IMR-90 (cell line): ENCODE measurements at regions not wholly inside any gene's neighbourhood (a gene's known extent, or its start where the extent isn't known, plus 50 kb on each side); places are given as distances from the start of the nearest gene placed in this dataset.

Experiments
- ATAC-seq: fragments of 200-7000 bp; cut with Tn5 transposase; 2 replicates; pipeline ENCODE4 v1.9.1; 2020; ENCODE audit warnings: low read depth, mild to moderate bottlenecking, moderate library complexity
- BruUV-seq: library from RNA; stranded (reverse); fragments of 400-500 nt; replicated peaks from 2 replicates; lab custom pipeline; 2021; lab: Mats Ljungman, UMichigan
- CTCF ChIA-PET: fragments of 300-600 bp; formaldehyde crosslinking; extraction: SDS; loops from one replicate; lab custom pipeline; 2021; ENCODE audit warnings: antibody characterized with exemption; lab: Yijun Ruan, JAX
- POLR2A ChIA-PET: fragments of 300-600 bp; sonication (Branson Sonifier 250); formaldehyde crosslinking; loops from one replicate; lab custom pipeline; 2022; ENCODE audit warnings: antibody characterized with exemption; ENCODE audit not compliant: unreplicated experiment; lab: Charles Lee
- DNase-seq: peaks from one replicate; pipeline ENCODE4 v3.0.0; 2013
- H2AFZ ChIP-seq: replicated peaks from 2 replicates; pipeline ENCODE3; 2013; ENCODE audit warnings: low read length, mild to moderate bottlenecking; ENCODE audit not compliant: poor library complexity
- H2AK5ac ChIP-seq: 2 replicates; pipeline ENCODE4 v1.6.1; 2013; ENCODE audit warnings: low read depth, low read length, inconsistent platforms
- H2AK9ac ChIP-seq: replicated peaks from 2 replicates; pipeline ENCODE3; 2013; ENCODE audit warnings: mild to moderate bottlenecking, low read depth, low read length, moderate library complexity; ENCODE audit not compliant: poor library complexity
- H2BK120ac ChIP-seq: 2 replicates; pipeline ENCODE4 v1.6.1; 2013; ENCODE audit warnings: low read depth, low read length, inconsistent platforms
- H2BK15ac ChIP-seq: 3 replicates; pipeline ENCODE4 v1.6.1; 2013; ENCODE audit warnings: low read depth, low read length, inconsistent platforms
- H2BK20ac ChIP-seq: 2 replicates; pipeline ENCODE4 v1.6.1; 2013; ENCODE audit warnings: low read depth, mild to moderate bottlenecking, inconsistent platforms, low read length, moderate library complexity
- H2BK5ac ChIP-seq: 2 replicates; pipeline ENCODE4 v1.6.1; 2013; ENCODE audit warnings: mild to moderate bottlenecking, low read depth, low read length, inconsistent platforms; ENCODE audit not compliant: poor library complexity, severe bottlenecking
- H3K14ac ChIP-seq: replicated peaks from 2 replicates; pipeline ENCODE4 v1.6.1; 2013; ENCODE audit warnings: low read depth, low read length, inconsistent platforms
- H3K18ac ChIP-seq: 2 replicates; pipeline ENCODE4 v1.6.1; 2013; ENCODE audit warnings: low read depth, low read length, control low read depth
- H3K23ac ChIP-seq: 2 replicates; pipeline ENCODE4 v1.6.1; 2013; ENCODE audit warnings: low read depth, low read length, inconsistent platforms
- H3K27ac ChIP-seq: 2 replicates; pipeline ENCODE4 v1.5.1; 2013; ENCODE audit warnings: mild to moderate bottlenecking, control low read depth, low read length; ENCODE audit not compliant: insufficient read depth
- H3K27me3 ChIP-seq: 2 replicates; pipeline ENCODE4 v1.6.1; 2013; ENCODE audit warnings: low read length; ENCODE audit not compliant: control insufficient read depth, insufficient read depth
- H3K36me3 ChIP-seq: 2 replicates; pipeline ENCODE4 v1.6.1; 2013; ENCODE audit warnings: low read length, mixed read lengths; ENCODE audit not compliant: control insufficient read depth, insufficient read depth
- H3K4ac ChIP-seq: 2 replicates; pipeline ENCODE4 v1.6.1; 2013; ENCODE audit warnings: low read depth, low read length, inconsistent platforms
- H3K4me1 ChIP-seq: 2 replicates; pipeline ENCODE4 v1.6.1; 2013; ENCODE audit warnings: low read length, mixed read lengths; ENCODE audit not compliant: control insufficient read depth, insufficient read depth
- H3K4me2 ChIP-seq: 2 replicates; pipeline ENCODE4 v1.6.1; 2013; ENCODE audit warnings: low read depth, mild to moderate bottlenecking, control low read depth, low read length, moderate library complexity
- H3K4me3 ChIP-seq: 2 replicates; pipeline ENCODE4 v1.5.1; 2013; ENCODE audit warnings: low read depth, mild to moderate bottlenecking, control low read depth, low read length, moderate library complexity; ENCODE audit not compliant: insufficient read depth
- H3K56ac ChIP-seq: 2 replicates; pipeline ENCODE4 v1.6.1; 2013; ENCODE audit warnings: low read length, inconsistent platforms; ENCODE audit not compliant: insufficient read depth; ENCODE audit errors: extremely low read depth
- H3K79me1 ChIP-seq, 2 experiments: 2 replicates each; pipeline ENCODE4 v1.6.1; 2013; ENCODE audit warnings: low read length in 2 of 2, inconsistent platforms in 1 of 2, low read depth in 1 of 2
- H3K9ac ChIP-seq: 2 replicates; pipeline ENCODE4 v1.6.1; 2013; ENCODE audit warnings: low read depth, low read length, control low read depth
- H3K9me1 ChIP-seq: 2 replicates; pipeline ENCODE4 v1.6.1; 2013; ENCODE audit warnings: low read length, inconsistent platforms; ENCODE audit not compliant: insufficient read depth
- H3K9me3 ChIP-seq: 2 replicates; pipeline ENCODE4 v1.6.1; 2013; ENCODE audit warnings: low read length; ENCODE audit not compliant: control insufficient read depth, insufficient read depth
- H4K20me1 ChIP-seq: 2 replicates; pipeline ENCODE4 v1.6.1; 2013; ENCODE audit warnings: low read length, inconsistent platforms; ENCODE audit not compliant: insufficient read depth
- H4K5ac ChIP-seq: 2 replicates; pipeline ENCODE4 v1.6.1; 2013; ENCODE audit warnings: mild to moderate bottlenecking, low read depth, low read length, control low read depth
- H4K8ac ChIP-seq, 2 experiments: 2 replicates each; pipeline ENCODE4 v1.6.1; 2013; ENCODE audit warnings: low read depth in 2 of 2, low read length in 2 of 2, control low read depth in 1 of 2, inconsistent platforms in 1 of 2
- H4K91ac ChIP-seq: 2 replicates; pipeline ENCODE4 v1.6.1; 2013; ENCODE audit warnings: low read depth, low read length, inconsistent platforms; ENCODE audit not compliant: insufficient read depth
- MAFK ChIP-seq: IDR thresholded peaks from 2 replicates; pipeline ENCODE4 v1.6.1; 2012; ENCODE audit warnings: low read depth, low read length, improper control_type of control experiment
- POLR2A ChIP-seq: IDR thresholded peaks from 2 replicates; pipeline ENCODE4 v1.6.1; 2012; ENCODE audit warnings: mild to moderate bottlenecking, low read depth, low read length
- WGBS, 2 experiments: methylation state at CpG; one replicate each; pipeline versions ENCODE4 v1.1.5 to v1.1.7; 2013; ENCODE audit warnings: missing lambda C conversion rate in 2 of 2; ENCODE audit not compliant: insufficient read length in 1 of 2; ENCODE audit errors: extremely low coverage in 2 of 2; 5-methylcytosine and 5-hydroxymethylcytosine counted together
- dilution Hi-C: fragments of 300-500 bp; cut with HindIII; formaldehyde crosslinking; loops from one replicate; pipeline ENCODE4 v1.14.3; 2018; ENCODE audit warnings: low sequenced_read_pairs; ENCODE audit not compliant: unreplicated experiment
- in situ Hi-C: fragments of 300-500 bp; cut with MboI; formaldehyde crosslinking; loops from 3 replicates; pipeline ENCODE4 v1.14.3; 2019; ENCODE audit warnings: low sequenced_read_pairs, inconsistent platforms, mixed read lengths
- intact Hi-C: fragments of 100-400 bp; cut with micrococcal nuclease; formaldehyde crosslinking; loops from 2 replicates; pipeline ENCODE4 v1.10.0; 2022

DNA sequence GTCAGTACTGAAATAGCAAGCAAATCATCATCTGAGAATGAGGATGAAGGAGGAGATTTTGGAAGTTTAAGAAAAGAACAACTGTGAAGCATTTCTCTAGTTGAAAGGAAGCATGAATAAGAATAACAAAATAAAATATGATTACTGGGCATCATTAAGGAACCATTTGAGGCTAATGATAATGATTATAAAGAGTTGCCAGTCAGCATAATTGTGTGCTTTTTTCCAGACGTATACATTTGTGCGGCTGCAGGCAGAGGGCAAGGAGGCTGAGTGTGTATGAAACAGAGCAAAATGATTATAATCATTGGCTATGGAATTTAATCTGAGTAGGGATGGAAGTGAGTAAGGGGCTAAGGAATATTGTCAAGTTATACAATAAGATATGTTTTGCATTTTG, 218.7 kb upstream of the FUT9 start:
- Histone ChIP-seq H4K91ac (no peak overlapping the region), H3K4ac (no peak overlapping the region), H3K79me1 (no peaks in the 10 kb centered on the region), H3K14ac (no peak overlapping the region), H2BK15ac (no peak overlapping the region), H2AFZ (no peak overlapping the region), H3K9me1 (no peaks in the 10 kb centered on the region), H3K56ac (no peak overlapping the region), H2AK5ac (no peak overlapping the region), H3K9ac (no peak overlapping the region), H2AK9ac (no peak overlapping the region), H3K4me2 (no peak overlapping the region), H3K9me3 (no peaks in the 10 kb centered on the region), H3K23ac (no peak overlapping the region), H4K20me1 (no peaks in the 10 kb centered on the region), H3K4me3 (no peak overlapping the region), H2BK120ac (no peak overlapping the region), H2BK5ac (no peak overlapping the region), H3K18ac (no peak overlapping the region), H4K5ac (no peak overlapping the region), H2BK20ac (no peak overlapping the region), H3K36me3 (no peaks in the 10 kb centered on the region), H4K8ac (no peak overlapping the region), H3K4me1 (no peaks in the 10 kb centered on the region), H3K27me3 (no peaks in the 10 kb centered on the region), H3K27ac (no peak overlapping the region)
- ATAC-seq = no peak
- no TSS peak for BruUV-seq
- no peak for DNase-seq
- dilution Hi-C loops = no loop called here
- ChIA-PET POLR2A (no interaction called here), CTCF (no interaction called here)
- 62% methylated on average over 2 of the region's 2 CpGs; no CpG with 5 or more reads in 1 of the 2 experiments for WGBS, 2 experiments
- intact Hi-C loops = no loop called here
- in situ Hi-C loops = no loop called here
- TF ChIP-seq POLR2A = no peak
- TF ChIP-seq MAFK = 0 out of 2 replicates have a peak, but pooled peaks have one; percentile 16
